OCI-M2 (cell line): ENCODE measurements at regions not wholly inside any gene's neighbourhood (a gene's known extent, or its start where the extent isn't known, plus 50 kb on each side); places are given as distances from the start of the nearest gene placed in this dataset.

Experiments
- DNase-seq: peaks from one replicate; lab custom pipeline; 2025; ENCODE audit not compliant: unreplicated experiment; lab: John Stamatoyannopoulos, UW

DNA sequence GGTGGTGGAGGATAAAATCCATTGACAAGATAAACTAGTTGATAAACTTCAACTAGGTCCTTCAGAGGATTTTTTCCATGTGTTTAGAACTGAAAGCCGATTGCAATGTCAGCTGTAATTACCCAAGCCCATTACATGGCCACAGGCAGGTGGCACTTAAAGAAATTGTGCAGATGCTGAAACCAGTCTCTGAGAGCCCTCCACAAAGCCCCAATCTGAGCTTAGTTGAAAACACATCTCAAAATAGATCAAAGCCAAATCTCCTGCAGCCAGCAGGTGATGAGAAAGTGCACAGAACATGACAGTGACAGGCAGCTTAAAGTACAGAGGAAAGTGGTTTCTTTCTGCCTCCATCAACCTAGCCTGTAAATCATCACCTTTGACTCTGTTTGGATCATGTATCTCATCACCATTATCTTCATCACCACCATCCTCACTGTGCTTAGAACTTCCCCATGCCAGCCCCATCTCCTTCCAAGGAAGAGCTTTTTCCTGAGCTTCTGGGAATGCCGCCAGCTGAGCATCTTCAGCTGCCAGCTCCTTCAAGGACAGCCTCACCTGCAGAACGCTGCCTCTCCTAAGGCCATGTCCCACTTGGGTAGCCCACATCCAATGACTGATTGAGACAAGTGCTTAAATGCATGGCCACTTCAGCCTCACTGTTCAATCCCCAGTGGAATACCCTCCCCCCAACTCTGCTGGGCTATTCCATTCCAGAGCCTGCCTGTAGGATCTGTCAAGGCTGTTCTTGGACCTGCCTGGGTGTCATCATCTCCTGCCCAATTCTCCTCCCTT lies 219.5 kb upstream of the TMEM132C start:
- no peak for DNase-seq

- DNase-seq = no peak
Observed at GRCh38 chr12:128052331-128052730, 214.6 kb upstream of the TMEM132C start.

DNA sequence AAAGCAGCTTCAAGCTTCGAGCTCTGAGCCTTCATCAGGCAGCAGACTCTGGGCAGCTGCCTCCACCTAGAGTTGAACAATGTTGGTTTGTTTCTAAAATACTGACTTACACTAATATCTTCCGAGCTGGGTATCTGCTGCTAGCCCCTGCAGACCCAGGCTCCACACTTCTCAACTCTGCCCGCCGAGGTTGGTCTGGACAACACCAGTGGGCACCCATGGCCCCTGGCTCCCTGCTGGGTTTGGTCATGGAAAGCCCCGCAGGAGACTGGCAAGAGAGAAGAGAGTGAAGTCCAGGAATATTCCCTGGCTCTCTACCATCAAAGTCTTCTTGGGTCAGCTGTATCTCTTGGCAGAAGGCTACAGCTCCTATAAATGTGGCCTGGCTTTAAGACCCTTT lies 214.2 kb upstream of the TMEM132C start:
- no peak for DNase-seq

GRCh38 chr12:128055567-128055966 lies 211.4 kb upstream of the TMEM132C start:
- no peak for DNase-seq

DNA sequence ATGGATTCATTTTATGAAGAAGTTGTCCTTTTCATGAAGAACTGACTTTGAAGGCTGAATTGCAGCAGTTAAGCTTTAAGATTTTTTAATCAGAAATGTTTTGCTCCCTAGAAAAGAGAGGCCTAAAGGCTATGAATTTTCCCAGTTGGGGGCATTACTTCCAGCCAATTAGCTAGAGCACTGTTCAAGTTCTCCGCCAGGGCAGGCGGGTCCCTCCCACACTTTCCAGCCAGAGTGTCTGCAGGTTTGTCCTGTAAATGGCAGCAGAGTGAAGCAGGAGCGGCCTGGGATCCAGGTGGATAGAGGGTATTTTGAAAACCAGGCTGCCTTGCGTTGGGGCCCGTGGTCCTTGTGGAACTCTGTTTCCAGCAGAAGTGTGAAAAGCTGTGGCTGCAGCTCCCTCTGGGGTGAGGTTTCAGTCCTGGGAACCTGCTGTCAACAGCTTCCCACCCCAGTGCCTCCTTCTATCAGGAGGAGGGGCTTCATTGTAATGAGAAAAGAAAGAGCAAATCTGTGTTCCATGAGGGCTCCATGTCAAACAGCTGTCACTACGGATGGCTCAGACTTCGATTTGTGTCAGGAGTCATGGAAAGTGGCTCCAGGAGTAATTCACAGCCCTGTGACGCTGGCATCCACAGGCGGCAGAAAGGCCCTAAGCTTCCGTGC lies 210.7 kb upstream of the TMEM132C start:
- no peak for DNase-seq

DNA sequence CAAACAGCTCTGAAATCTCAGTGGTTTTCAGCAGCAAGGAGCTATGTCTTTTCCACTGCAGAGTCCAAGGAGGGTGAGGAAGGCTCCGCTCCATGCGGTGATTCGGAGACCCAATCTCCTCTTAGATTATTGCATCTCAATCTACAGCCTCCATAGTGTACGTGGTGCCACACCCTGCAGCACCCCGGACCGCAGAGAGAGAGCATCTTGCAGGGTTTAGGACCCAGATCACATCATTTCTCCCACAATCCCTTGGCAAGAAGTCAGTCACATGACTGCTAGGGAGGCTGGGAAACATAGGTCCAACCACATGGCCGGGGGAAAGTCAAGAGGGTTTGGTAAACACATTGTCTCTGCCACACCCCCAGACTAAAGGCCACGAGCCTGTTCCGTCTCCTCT lies 209.4 kb upstream of the TMEM132C start:
- DNase-seq = no peak

GRCh38 chr12:128059621-128060370 lies 207.2 kb upstream of the TMEM132C start:
- no peak for DNase-seq

- DNase-seq = no peak
Observed at GRCh38 chr12:128068211-128068610, 198.8 kb upstream of the TMEM132C start.

DNA sequence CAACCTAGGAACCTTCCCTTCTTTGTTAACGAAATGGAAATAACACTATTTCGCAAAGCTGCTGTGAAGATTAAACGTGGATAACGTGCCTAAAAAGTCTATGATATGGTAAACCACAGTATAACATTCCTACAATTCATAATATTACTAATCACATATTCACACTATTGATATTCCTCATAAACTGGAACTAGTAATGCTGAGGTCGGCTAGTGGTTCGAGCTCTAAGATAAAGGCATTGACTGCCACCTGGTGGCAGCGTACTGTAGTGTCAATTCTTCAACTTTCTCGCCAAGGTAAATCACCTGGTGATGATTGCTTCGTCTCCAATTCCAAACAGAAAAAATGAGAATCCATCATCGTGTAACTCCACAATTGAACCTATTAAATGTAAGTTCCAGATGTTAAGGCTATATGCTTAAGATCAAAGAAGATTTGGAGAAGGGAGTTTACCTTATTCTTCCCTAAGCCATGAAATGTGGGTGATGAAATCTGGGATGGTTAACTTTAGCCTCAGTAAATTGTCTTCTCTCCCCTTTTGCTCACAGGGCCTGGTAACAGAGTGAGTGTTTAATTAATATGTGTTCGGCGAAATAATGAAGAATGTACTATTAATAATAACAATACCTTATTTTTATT lies 197.5 kb upstream of the TMEM132C start:
- DNase-seq = no peak

DNA sequence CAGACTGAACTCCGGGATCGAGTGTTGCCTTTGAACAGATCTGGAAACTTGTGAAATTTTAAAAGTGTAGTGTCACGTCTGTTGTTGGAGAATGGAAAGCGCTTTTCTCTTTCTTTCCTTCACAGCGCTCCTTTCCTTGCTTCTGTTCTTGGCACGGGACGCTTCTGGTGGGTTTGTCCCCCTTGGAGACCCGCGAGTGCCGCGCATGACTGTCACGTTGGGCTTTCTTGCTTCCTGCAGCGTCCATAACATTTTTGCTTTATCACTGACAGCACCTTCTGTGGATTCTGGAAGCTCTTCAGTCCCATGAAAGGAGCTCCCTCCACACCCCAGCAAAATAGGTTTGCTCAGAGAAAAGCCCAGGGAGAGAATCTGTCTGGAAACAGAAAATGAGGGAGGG lies 193.0 kb upstream of the TMEM132C start:
- no peak for DNase-seq

DNA sequence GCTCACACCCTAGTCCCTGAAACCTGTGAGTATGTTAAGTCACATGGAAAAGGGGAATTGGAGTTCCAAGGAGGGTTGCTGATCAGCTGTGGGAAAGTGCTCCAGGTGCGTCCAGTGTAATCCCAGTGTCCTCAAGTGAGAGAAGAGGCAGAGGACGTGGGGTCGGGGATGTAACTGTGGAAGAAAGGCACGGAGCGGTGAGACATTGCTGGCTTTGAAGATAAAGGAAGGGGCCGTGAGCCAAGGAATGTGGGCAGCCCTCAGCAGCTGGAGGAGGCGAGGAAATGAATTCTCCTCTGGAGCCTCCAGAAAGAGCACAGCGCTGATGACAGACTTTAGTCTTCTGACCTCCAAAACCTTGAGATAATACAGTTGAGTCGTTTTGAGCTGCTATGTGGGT lies 191.6 kb upstream of the TMEM132C start:
- DNase-seq = no peak

DNA sequence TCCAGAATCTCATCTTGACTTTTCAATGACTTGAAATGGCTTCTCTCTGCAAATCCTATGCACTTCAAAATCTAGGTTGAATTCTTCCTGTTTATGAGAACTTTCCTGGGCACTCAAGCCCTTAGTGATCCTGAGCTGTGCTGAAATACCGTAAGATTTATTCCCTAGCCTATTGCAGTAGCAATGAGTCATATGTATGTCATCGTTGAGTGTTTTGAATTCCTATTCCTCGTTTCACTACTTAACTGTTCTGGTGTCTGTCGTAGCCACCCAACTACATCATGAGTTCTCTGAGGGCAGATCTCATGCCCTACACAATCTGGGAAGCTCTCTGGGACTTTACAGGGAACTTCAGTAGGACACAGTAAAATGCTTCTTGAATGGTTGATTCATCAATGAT lies 190.8 kb upstream of the TMEM132C start:
- DNase-seq = no peak

DNA sequence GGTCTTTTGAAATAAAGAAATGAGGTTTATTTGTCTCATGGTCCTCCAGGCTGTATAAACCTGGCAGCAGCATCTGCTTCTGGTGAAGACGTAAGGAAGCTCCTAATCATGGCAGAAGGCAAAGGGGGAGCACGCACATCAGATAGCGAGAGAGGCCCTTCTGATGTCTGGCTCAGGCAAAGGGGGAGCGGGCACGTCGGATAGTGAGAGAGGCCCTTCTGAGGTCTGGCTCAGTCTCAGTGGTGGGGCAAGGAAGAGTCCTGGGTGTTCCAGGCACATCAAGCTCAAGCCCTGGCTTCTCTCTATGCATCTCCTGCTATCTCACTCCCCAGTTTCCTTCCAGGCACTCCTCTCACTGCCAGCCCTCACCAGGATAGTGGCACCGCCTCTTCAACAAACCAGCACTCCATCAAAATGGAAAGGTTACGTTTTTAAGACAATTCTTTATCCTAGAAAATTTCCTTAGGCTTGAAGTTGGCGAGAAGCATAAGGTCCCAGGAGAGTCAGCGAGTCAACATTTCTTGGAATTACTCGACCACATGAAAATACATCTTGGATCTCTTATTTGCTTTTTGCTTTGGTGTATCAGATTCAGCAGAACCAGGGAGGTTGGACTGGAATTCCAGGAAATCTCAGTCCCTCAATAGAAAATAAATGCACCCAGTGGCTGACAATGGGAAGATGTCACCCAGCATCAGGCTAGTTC lies 189.6 kb upstream of the TMEM132C start:
- DNase-seq = no peak

DNA sequence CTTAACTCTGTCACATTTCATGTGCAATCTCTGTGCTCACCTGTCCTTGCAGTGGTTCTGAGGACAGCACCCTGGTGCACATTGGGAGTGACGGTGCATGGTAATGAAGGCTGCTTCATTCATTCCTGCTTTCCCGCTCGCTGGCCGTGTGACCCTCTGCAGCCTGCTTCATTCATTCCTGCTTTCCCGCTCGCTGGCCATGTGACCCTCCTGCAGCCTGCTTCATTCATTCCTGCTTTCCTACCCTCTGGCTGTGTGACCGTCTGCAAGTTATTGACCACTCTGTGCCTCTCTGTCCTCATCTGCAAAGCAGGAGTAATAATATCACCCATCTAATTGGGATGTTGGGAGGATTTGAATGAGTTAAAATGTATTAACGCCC lies 189.1 kb upstream of the TMEM132C start:
- no peak for DNase-seq

GRCh38 chr12:128078301-128078971 lies 188.5 kb upstream of the TMEM132C start:
- no peak for DNase-seq

DNA sequence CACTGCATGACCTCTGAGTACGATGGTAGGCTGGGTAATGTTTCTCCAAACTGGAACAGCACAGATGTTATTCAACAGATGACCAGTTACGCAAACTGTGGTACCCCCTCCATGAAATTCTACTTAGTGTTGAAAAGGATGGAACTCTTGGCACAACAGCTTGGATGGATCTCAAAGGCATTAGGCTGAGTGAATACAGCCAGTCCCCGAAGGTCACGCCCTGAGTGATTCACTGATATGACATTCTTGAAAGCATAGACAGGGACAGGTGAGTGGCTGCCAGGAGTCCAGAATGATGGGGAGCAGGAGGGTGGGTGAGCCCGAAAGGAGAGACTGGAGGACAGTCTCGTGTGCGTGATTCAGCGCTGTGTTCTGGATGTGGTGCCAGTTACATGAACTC lies 187.5 kb upstream of the TMEM132C start:
- no peak for DNase-seq

DNA sequence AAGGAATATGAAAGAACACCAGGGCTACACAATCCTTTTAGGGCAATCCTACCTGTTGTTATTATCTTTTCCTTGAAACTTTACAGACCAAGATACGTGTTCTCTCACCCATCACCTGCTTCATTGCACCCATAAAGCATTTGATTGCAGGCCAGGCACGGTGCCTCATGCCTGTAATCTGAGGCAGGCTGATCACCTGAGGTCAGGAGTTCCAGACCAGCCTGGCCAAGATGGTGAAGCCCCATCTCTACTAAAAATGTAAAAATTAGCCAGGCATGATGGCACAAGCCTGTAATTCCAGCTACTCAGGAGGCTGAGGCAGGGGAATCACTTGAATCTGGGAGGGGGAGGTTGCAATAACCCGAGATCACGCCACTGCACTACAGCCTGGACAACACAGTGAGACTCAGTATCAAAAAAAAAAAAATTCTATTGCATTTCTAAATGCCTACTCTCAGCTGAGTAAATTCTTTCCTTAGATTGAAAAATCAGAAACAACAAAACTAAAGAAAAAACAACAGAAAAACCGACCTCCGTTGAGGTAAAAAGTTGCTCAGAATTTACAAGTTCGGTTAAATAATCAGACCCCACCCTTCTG lies 183.7 kb upstream of the TMEM132C start:
- no peak for DNase-seq

DNA sequence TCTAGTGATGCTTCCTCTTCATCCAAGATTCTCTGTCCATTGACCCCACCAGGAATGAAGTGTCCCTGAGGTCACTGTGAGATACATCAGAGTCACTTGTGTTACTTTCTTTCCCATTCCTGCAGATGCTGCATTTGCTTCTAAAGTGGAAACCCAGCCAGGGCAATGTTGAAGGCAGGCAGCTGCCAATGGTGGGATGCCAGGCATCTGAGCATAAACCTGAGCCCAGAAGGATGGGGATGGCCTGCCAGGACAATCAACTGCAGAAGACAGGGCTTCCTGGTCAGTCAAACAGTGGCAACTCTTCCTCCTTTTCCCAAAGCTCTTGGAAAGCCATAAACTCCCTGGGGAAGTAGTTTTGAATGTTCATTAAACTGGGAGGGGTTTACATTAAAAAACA lies 178.0 kb upstream of the TMEM132C start:
- no peak for DNase-seq

DNA sequence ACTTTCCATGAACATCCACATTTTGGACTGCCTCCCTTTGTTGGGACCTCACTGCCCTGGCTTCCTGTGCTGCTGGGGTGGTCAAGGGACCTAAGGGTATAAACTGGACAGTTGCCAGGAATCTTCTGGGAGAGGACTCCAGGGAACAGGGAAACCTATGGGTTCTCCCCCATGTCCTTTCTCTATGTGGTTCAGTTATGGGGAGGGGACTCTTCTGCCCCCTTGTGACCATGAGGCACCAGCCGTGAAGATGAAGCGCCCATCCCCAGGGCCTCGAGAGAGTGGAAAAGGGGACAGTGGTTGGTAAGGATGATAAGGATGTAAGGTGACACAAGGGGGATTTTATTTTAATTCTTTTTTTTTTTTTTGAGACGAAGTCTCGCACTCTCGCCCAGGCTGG lies 177.0 kb upstream of the TMEM132C start:
- DNase-seq = no peak

- no peak for DNase-seq
Observed at GRCh38 chr12:128091101-128091720, 175.8 kb upstream of the TMEM132C start.
